ENCODE measurements at regions not wholly inside any gene's neighbourhood (a gene's known extent, or its start where the extent isn't known, plus 50 kb on each side); places are given as distances from the start of the nearest gene placed in this dataset.

- H3K27ac Mint-ChIP-seq, result no peak overlapping the region
- H3K36me3 Mint-ChIP-seq (ENCODE audit: low read depth), result no peaks in the 10 kb centered on the region
- ATAC-seq (ENCODE audit: low read depth) (no peak), DNase-seq (no peak)
- ChIA-PET POLR2A (no interaction called here), CTCF (no interaction called here)
- intact Hi-C loops (cut with micrococcal nuclease), result no loop called here
- TF ChIP-seq CTCF (IDR thresholded peaks at IDR 0.05), result no peak
- no peaks in the 10 kb centered on the region for H3K27me3 Mint-ChIP-seq
- H3K4me1 Mint-ChIP-seq, result no peaks in the 10 kb centered on the region
- no peak overlapping the region for H3K4me3 Mint-ChIP-seq
- no peaks in the 10 kb centered on the region for H3K9me3 Mint-ChIP-seq
These were observed 365.8 kb upstream of the MARCKS start for GRCh38 chr6:113491376-113491775.

DNA sequence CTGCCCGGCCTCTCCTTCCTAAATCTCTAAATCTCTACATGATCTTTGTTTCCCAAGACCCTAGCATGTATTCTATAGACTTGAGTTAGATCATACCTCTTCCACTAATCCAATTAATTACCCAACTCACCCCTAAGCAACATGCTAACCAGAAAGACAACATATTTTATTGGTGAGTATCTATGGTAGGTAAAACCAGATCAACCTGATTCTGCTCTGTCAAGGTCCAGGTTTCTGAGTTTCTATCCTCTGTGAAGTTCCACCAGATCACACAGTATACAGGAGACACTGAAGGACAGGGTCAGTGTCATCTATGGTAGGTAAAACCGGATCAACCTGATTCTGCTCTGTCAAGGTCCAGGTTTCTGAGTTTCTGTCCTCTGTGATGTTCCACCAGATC, 363.2 kb upstream of the MARCKS start:
- Mint-ChIP-seq H3K4me3 (no peak overlapping the region), H3K27ac (no peak overlapping the region), H3K9me3 (no peaks in the 10 kb centered on the region), H3K4me1 (no peaks in the 10 kb centered on the region), H3K27me3 (no peaks in the 10 kb centered on the region), H3K36me3 (ENCODE audit: low read depth) (no peaks in the 10 kb centered on the region)
- ChIA-PET CTCF (no interaction called here), POLR2A (no interaction called here)
- intact Hi-C loops (cut with micrococcal nuclease), result no loop called here
- no peak for TF ChIP-seq CTCF (IDR thresholded peaks at IDR 0.05)
- ATAC-seq (ENCODE audit: low read depth), result no peak
- no peak for DNase-seq

GRCh38 chr6:113495521-113495920, 361.6 kb upstream of the MARCKS start:
- ChIA-PET CTCF (no interaction called here), POLR2A (no interaction called here)
- DNase-seq, result no peak
- no peak overlapping the region for H3K4me3 Mint-ChIP-seq
- TF ChIP-seq CTCF (IDR thresholded peaks at IDR 0.05), result no peak
- no peaks in the 10 kb centered on the region for H3K36me3 Mint-ChIP-seq (ENCODE audit: low read depth)
- no peaks in the 10 kb centered on the region for H3K27me3 Mint-ChIP-seq
- ATAC-seq (ENCODE audit: low read depth), result no peak
- H3K4me1 Mint-ChIP-seq, result no peaks in the 10 kb centered on the region
- H3K27ac Mint-ChIP-seq, result no peak overlapping the region
- intact Hi-C loops (cut with micrococcal nuclease), result no loop called here
- H3K9me3 Mint-ChIP-seq, result no peaks in the 10 kb centered on the region

- Mint-ChIP-seq H3K4me1 (no peaks in the 10 kb centered on the region), H3K27me3 (no peaks in the 10 kb centered on the region), H3K9me3 (no peaks in the 10 kb centered on the region), H3K27ac (no peak overlapping the region), H3K36me3 (ENCODE audit: low read depth) (no peaks in the 10 kb centered on the region), H3K4me3 (no peak overlapping the region)
- ChIA-PET POLR2A (no interaction called here), CTCF (no interaction called here)
- intact Hi-C loops (cut with micrococcal nuclease), result no loop called here
- ATAC-seq (ENCODE audit: low read depth), result no peak
- no peak for DNase-seq
- TF ChIP-seq CTCF (IDR thresholded peaks at IDR 0.05), result no peak
These were observed 361.0 kb upstream of the MARCKS start for GRCh38 chr6:113496166-113496565.

GRCh38 chr6:113500221-113500620, 356.9 kb upstream of the MARCKS start:
- Mint-ChIP-seq H3K36me3 (ENCODE audit: low read depth) (no peaks in the 10 kb centered on the region), H3K4me3 (no peak overlapping the region), H3K4me1 (no peaks in the 10 kb centered on the region), H3K27ac (no peak overlapping the region), H3K27me3 (no peaks in the 10 kb centered on the region), H3K9me3 (no peaks in the 10 kb centered on the region)
- TF ChIP-seq CTCF (IDR thresholded peaks at IDR 0.05), result no peak
- DNase-seq (no peak), ATAC-seq (ENCODE audit: low read depth) (no peak)
- CTCF ChIA-PET, result no interaction called here
- POLR2A ChIA-PET, result no interaction called here
- intact Hi-C loops (cut with micrococcal nuclease), result no loop called here
